Body of pancreas (tissue), 4 donors: ENCODE measurements at regions not wholly inside any gene's neighbourhood (a gene's known extent, or its start where the extent isn't known, plus 50 kb on each side); places are given as distances from the start of the nearest gene placed in this dataset.

ENCODE experiments used
- CTCF ChIP-seq, 7 experiments: fragments of 450-650 bp in 4 of 7; fragments of 200-600 bp in 3 of 7; sonication (generic) in 3 of 7; IDR thresholded peaks; one replicate each; pipeline ENCODE4 v1.5.1; 2016 to 2019; ENCODE audit warnings: antibody characterized with exemption in 7 of 7
- POLR2A ChIP-seq, 3 donors: fragments of 450-650 bp; IDR thresholded peaks; one replicate each; pipeline ENCODE4 v1.6.1; 2016; ENCODE audit warnings: antibody characterized with exemption in 3 of 3, mild to moderate bottlenecking in 2 of 3

- TF ChIP-seq CTCF (IDR thresholded peaks at IDR 0.05) (no peak), POLR2A (IDR thresholded peaks at IDR 0.05) (no peak)
Observed at GRCh38 chr5:4737868-4738267, 402.3 kb upstream of the ADAMTS16 start.
